Activated CD4-positive, alpha-beta T cell treated with anti-CD3 and anti-CD28 coated beads, Interleukin-2, amount 50 U/mL, for 16 hours (primary cell): ENCODE measurements at regions not wholly inside any gene's neighbourhood (a gene's known extent, or its start where the extent isn't known, plus 50 kb on each side); places are given as distances from the start of the nearest gene placed in this dataset.

Experiments
- DNase-seq: peaks from one replicate; pipeline ENCODE4 v3.0.0-alpha.2; 2020

- no peak for DNase-seq
These were observed 927.8 kb upstream of the EPHA6 start for GRCh38 chr3:95886616-95887015.

GRCh38 chr3:95887114-95887513 lies 927.3 kb upstream of the EPHA6 start:
- DNase-seq = no peak

- no peak for DNase-seq
These were observed 919.6 kb upstream of the EPHA6 start for GRCh38 chr3:95894820-95895219.

GRCh38 chr3:95899494-95899893 lies 914.9 kb upstream of the EPHA6 start:
- no peak for DNase-seq

- DNase-seq = no peak
These were observed 914.5 kb upstream of the EPHA6 start for GRCh38 chr3:95899911-95900310.

- DNase-seq = no peak
These were observed 912.4 kb upstream of the EPHA6 start for GRCh38 chr3:95901948-95902347.

- no peak for DNase-seq
These were observed 909.2 kb upstream of the EPHA6 start for GRCh38 chr3:95905182-95905581.

GRCh38 chr3:95911767-95912166 lies 902.6 kb upstream of the EPHA6 start:
- no peak for DNase-seq

- DNase-seq = peak; percentile 48
These were observed 890.7 kb upstream of the EPHA6 start for GRCh38 chr3:95923496-95924210.

- no peak for DNase-seq
These were observed 887.4 kb upstream of the EPHA6 start for GRCh38 chr3:95926904-95927501.

- DNase-seq = no peak
These were observed 880.2 kb upstream of the EPHA6 start for GRCh38 chr3:95934181-95934580.

GRCh38 chr3:95939235-95939809 lies 875.1 kb upstream of the EPHA6 start:
- no peak for DNase-seq

- no peak for DNase-seq
These were observed 848.6 kb upstream of the EPHA6 start for GRCh38 chr3:95965704-95966336.

GRCh38 chr3:95971573-95971972 lies 842.8 kb upstream of the EPHA6 start:
- DNase-seq = no peak

- no peak for DNase-seq
These were observed 820.1 kb upstream of the EPHA6 start for GRCh38 chr3:95994338-95994737.

GRCh38 chr3:96000966-96001365 lies 813.4 kb upstream of the EPHA6 start:
- no peak for DNase-seq

- DNase-seq = no peak
These were observed 806.7 kb upstream of the EPHA6 start for GRCh38 chr3:96007650-96008195.

GRCh38 chr3:96012939-96013338 lies 801.5 kb upstream of the EPHA6 start:
- no peak for DNase-seq

- no peak for DNase-seq
These were observed 796.8 kb upstream of the EPHA6 start for GRCh38 chr3:96017556-96017955.

- DNase-seq = no peak
These were observed 791.7 kb upstream of the EPHA6 start for GRCh38 chr3:96022676-96023075.

GRCh38 chr3:96027718-96028117 lies 786.7 kb upstream of the EPHA6 start:
- DNase-seq = no peak

GRCh38 chr3:96039632-96040031 lies 774.8 kb upstream of the EPHA6 start:
- no peak for DNase-seq

- no peak for DNase-seq
These were observed 755.1 kb upstream of the EPHA6 start for GRCh38 chr3:96059301-96059700.

- no peak for DNase-seq
These were observed 745.3 kb upstream of the EPHA6 start for GRCh38 chr3:96069065-96069464.
